CD4-positive, alpha-beta T cell (primary cell): ENCODE measurements at regions not wholly inside any gene's neighbourhood (a gene's known extent, or its start where the extent isn't known, plus 50 kb on each side); places are given as distances from the start of the nearest gene placed in this dataset.

Experiments used
- ATAC-seq: fragments of 200-7000 bp; cut with Tn5 transposase; one replicate; pipeline ENCODE4 v1.10.0; 2022; ENCODE audit warnings: mild to moderate bottlenecking; ENCODE audit not compliant: poor library complexity
- CTCF ChIA-PET: fragments of 350-600 bp; sonication (Branson Sonifier 250); formaldehyde crosslinking; loops from one replicate; lab custom pipeline; 2021; ENCODE audit warnings: antibody characterized with exemption, inconsistent platforms; lab: Charles Lee
- POLR2A ChIA-PET: fragments of 350-600 bp; sonication (Branson Sonifier 250); formaldehyde crosslinking; loops from one replicate; lab custom pipeline; 2021; ENCODE audit warnings: antibody characterized with exemption, inconsistent platforms; lab: Charles Lee
- DNase-seq, 14 experiments: peaks; one replicate each; pipeline ENCODE4 v3.0.0-alpha.2; 2013 to 2020; ENCODE audit warnings: mixed read lengths in 2 of 14
- H3K27ac ChIP-seq, 2 donors: one replicate each; pipeline versions ENCODE4 v1.5.1 to v1.7.0; 2013; ENCODE audit warnings: low read length in 2 of 2, low read depth in 1 of 2, mild to moderate bottlenecking in 1 of 2
- H3K27me3 ChIP-seq, 2 experiments: 1 replicate in 1 of 2; 2 replicates in 1 of 2; pipeline versions ENCODE4 v1.6.1 to v1.7.0; 2013; ENCODE audit warnings: low read length in 2 of 2, control low read depth in 1 of 2, mild to moderate bottlenecking in 1 of 2, moderate library complexity in 1 of 2; ENCODE audit not compliant: insufficient read depth in 2 of 2, control insufficient read depth in 1 of 2
- H3K36me3 ChIP-seq: one replicate; pipeline ENCODE4 v1.6.1; 2013; ENCODE audit warnings: low read length, control low read depth; ENCODE audit not compliant: insufficient read depth
- H3K4me1 ChIP-seq: one replicate; pipeline ENCODE4 v1.6.1; 2013; ENCODE audit warnings: low read length, control low read depth; ENCODE audit not compliant: insufficient read depth
- H3K4me3 ChIP-seq: one replicate; pipeline ENCODE4 v1.5.1; 2013; ENCODE audit warnings: mild to moderate bottlenecking, low read length, moderate library complexity
- H3K9me3 ChIP-seq, 2 experiments: 1 replicate in 1 of 2; 2 replicates in 1 of 2; pipeline versions ENCODE4 v1.6.1 to v1.7.0; 2013; ENCODE audit warnings: low read length in 2 of 2, mild to moderate bottlenecking in 2 of 2, control low read depth in 1 of 2, moderate library complexity in 1 of 2; ENCODE audit not compliant: control insufficient read depth in 1 of 2, insufficient read depth in 1 of 2
- H3K27ac Mint-ChIP-seq: one replicate; pipeline ENCODE4 v1.8.0; 2020; ENCODE audit warnings: mixed read lengths
- H3K27me3 Mint-ChIP-seq: one replicate; pipeline ENCODE4 v1.8.0; 2021; ENCODE audit warnings: mixed read lengths
- H3K36me3 Mint-ChIP-seq: one replicate; pipeline ENCODE4 v1.8.0; 2021; ENCODE audit warnings: low read depth, mixed read lengths
- H3K4me1 Mint-ChIP-seq: one replicate; pipeline ENCODE4 v1.8.0; 2021; ENCODE audit warnings: low read depth, mixed read lengths
- H3K4me3 Mint-ChIP-seq: one replicate; pipeline ENCODE4 v1.8.0; 2020; ENCODE audit warnings: mild to moderate bottlenecking, mixed read lengths
- H3K9me3 Mint-ChIP-seq: one replicate; pipeline ENCODE4 v1.8.0; 2020; ENCODE audit warnings: mixed read lengths
- CTCF ChIP-seq: fragments of 200-600 bp; IDR thresholded peaks from one replicate; pipeline ENCODE4 v1.8.0; 2022; ENCODE audit warnings: antibody characterized with exemption, mild to moderate bottlenecking
- intact Hi-C, 2 experiments: fragments of 100-400 bp; cut with DNase I in 1 of 2; cut with micrococcal nuclease in 1 of 2; formaldehyde crosslinking; loops; one replicate each; pipeline versions ENCODE4 v1.15.1 to v1.9.0; 2023 to 2025; cut with DNase I, micrococcal nuclease

- Histone ChIP-seq H3K9me3 (no peaks in the 10 kb centered on the region), H3K4me3 (no peak overlapping the region), H3K4me1 (no peaks in the 10 kb centered on the region), H3K27me3 (no peaks in the 10 kb centered on the region), H3K27ac (no peak overlapping the region), H3K36me3 (no peaks in the 10 kb centered on the region)
- H3K9me3 Mint-ChIP-seq = peaks cover 3% of the 10 kb centered on the region
- H3K27me3 Mint-ChIP-seq = peaks cover 4% of the 10 kb centered on the region
- no peaks in the 10 kb centered on the region for H3K36me3 Mint-ChIP-seq
- no peak overlapping the region for H3K27ac Mint-ChIP-seq
- intact Hi-C loops = no loop called here
- POLR2A ChIA-PET = no interaction called here
- CTCF ChIA-PET = no interaction called here
- no peak for DNase-seq
- no peak for ATAC-seq
- H3K4me3 Mint-ChIP-seq = no peak overlapping the region
- TF ChIP-seq CTCF = no peak
- no peaks in the 10 kb centered on the region for H3K4me1 Mint-ChIP-seq
These were observed 171.8 kb upstream of the DPH6 start for GRCh38 chr15:35717721-35718120.

- Mint-ChIP-seq H3K4me1 (no peaks in the 10 kb centered on the region), H3K36me3 (no peaks in the 10 kb centered on the region), H3K27ac (no peak overlapping the region)
These were observed 174.1 kb upstream of the DPH6 start for GRCh38 chr15:35720019-35720418.

GRCh38 chr15:35720984-35721383 lies 175.0 kb upstream of the DPH6 start:
- Mint-ChIP-seq H3K9me3 (peaks cover 4% of the 10 kb centered on the region), H3K4me1 (no peaks in the 10 kb centered on the region), H3K27me3 (peaks cover 4% of the 10 kb centered on the region), H3K36me3 (no peaks in the 10 kb centered on the region), H3K27ac (no peak overlapping the region), H3K4me3 (no peak overlapping the region)
- H3K27ac ChIP-seq = no peak overlapping the region
- no peaks in the 10 kb centered on the region for H3K4me1 ChIP-seq
- ChIA-PET CTCF (no interaction called here), POLR2A (no interaction called here)
- no peak overlapping the region for H3K4me3 ChIP-seq
- no peak for ATAC-seq
- no peaks in the 10 kb centered on the region for H3K36me3 ChIP-seq
- peaks cover 0 to 3% of the 10 kb centered on the region in 2 experiments for H3K9me3 ChIP-seq
- H3K27me3 ChIP-seq = no peaks in the 10 kb centered on the region
- intact Hi-C loops = no loop called here
- no peak for DNase-seq
- TF ChIP-seq CTCF = no peak

More at GRCh38 chr15:35720019-35720418, 174.1 kb upstream of the DPH6 start:
- no peak for DNase-seq
- Histone ChIP-seq H3K27ac (no peak overlapping the region), H3K4me3 (no peak overlapping the region), H3K27me3 (no peaks in the 10 kb centered on the region), H3K9me3 (peaks cover 0 to 3% of the 10 kb centered on the region in 2 experiments), H3K36me3 (no peaks in the 10 kb centered on the region), H3K4me1 (no peaks in the 10 kb centered on the region)
- intact Hi-C loops = no loop called here
- no peak for TF ChIP-seq CTCF
- Mint-ChIP-seq H3K9me3 (peaks cover 2% of the 10 kb centered on the region), H3K4me3 (no peak overlapping the region), H3K27me3 (peaks cover 4% of the 10 kb centered on the region)
- POLR2A ChIA-PET = no interaction called here
- CTCF ChIA-PET = no interaction called here
- ATAC-seq = no peak
